HepG2 (cell line): ENCODE measurements at regions not wholly inside any gene's neighbourhood (a gene's known extent, or its start where the extent isn't known, plus 50 kb on each side); places are given as distances from the start of the nearest gene placed in this dataset.

Experiments used
- ATAC-seq: fragments of 200-7000 bp; cut with Tn5 transposase; 3 replicates; pipeline ENCODE4 v1.9.1; 2020; ENCODE audit warnings: mild to moderate bottlenecking, moderate library complexity
- BruUV-seq: library from RNA; stranded (reverse); fragments of 400-500 nt; replicated peaks from 2 replicates; lab custom pipeline; 2021; lab: Mats Ljungman, UMichigan
- CTCF ChIA-PET: fragments of 300-600 bp; formaldehyde crosslinking; extraction: SDS; loops from one replicate; lab custom pipeline; 2021; ENCODE audit warnings: low total read pairs, inconsistent platforms, low intra/inter-chr PET ratio; lab: Yijun Ruan, JAX
- POLR2A ChIA-PET: fragments of 350-600 bp; sonication (Branson Sonifier 250); formaldehyde crosslinking; loops from one replicate; lab custom pipeline; 2020; ENCODE audit warnings: antibody characterized with exemption, inconsistent platforms; lab: Yijun Ruan, JAX
- DNase-seq: peaks from one replicate; pipeline ENCODE4 v3.0.0-alpha.2; 2015; ENCODE audit warnings: low spot score
- FAIRE-seq: peaks from 3 replicates; lab custom pipeline; 2011; peaks lifted over from hg19 to GRCh38; lab: Jason Lieb, UNC
- H2AFZ ChIP-seq: one replicate; pipeline ENCODE4 v1.6.1; 2011; ENCODE audit warnings: low read length, inconsistent platforms
- H3K27ac ChIP-seq: fragments of 300-600 bp; 3 replicates; pipeline ENCODE4 v1.8.0; 2011; ENCODE audit warnings: mixed run types, mild to moderate bottlenecking, mixed read lengths, low read length, inconsistent platforms; ENCODE audit not compliant: insufficient read depth; ENCODE audit errors: extremely low read length
- H3K27me3 ChIP-seq, 2 experiments: fragments of 200-600 bp in 1 of 2; 2 replicates in 1 of 2; 3 replicates in 1 of 2; pipeline versions ENCODE4 v1.6.0 to v1.8.0; 2011; ENCODE audit warnings: low read length in 2 of 2, mild to moderate bottlenecking in 2 of 2, moderate library complexity in 2 of 2, inconsistent platforms in 1 of 2; ENCODE audit not compliant: insufficient read depth in 2 of 2, control insufficient read depth in 1 of 2
- H3K36me3 ChIP-seq, 2 experiments: fragments of 200-600 bp in 1 of 2; replicated peaks in 1 of 2; 2 replicates in 1 of 2; 3 replicates in 1 of 2; pipeline versions ENCODE4 v1.5.1 to v1.8.0; 2011; ENCODE audit warnings: low read length in 2 of 2, inconsistent platforms in 1 of 2; ENCODE audit not compliant: insufficient read depth in 2 of 2, control insufficient read depth in 1 of 2
- H3K4me1 ChIP-seq: 2 replicates; pipeline ENCODE4 v1.5.1; 2012; ENCODE audit warnings: low read length, inconsistent platforms; ENCODE audit not compliant: insufficient read depth
- H3K4me2 ChIP-seq: 2 replicates; pipeline ENCODE4 v1.6.0; 2011; ENCODE audit warnings: low read depth, low read length, inconsistent platforms
- H3K4me3 ChIP-seq, 3 experiments: fragments of 200-600 bp in 1 of 3; sonication (generic), shearing (Covaris generic) in 1 of 3; replicated peaks in 1 of 3; 2 replicates each; pipeline ENCODE4 v1.5.1; 2011 to 2016; ENCODE audit warnings: low read length in 3 of 3, inconsistent platforms in 2 of 3, low read depth in 2 of 3, mild to moderate bottlenecking in 2 of 3, control low read depth in 1 of 3, mixed read lengths in 1 of 3; ENCODE audit not compliant: insufficient read depth in 1 of 3
- H3K79me2 ChIP-seq: one replicate; pipeline ENCODE4 v1.6.1; 2011; ENCODE audit warnings: low read length, inconsistent platforms; ENCODE audit not compliant: insufficient read depth
- H3K9ac ChIP-seq: 2 replicates; pipeline ENCODE4 v1.6.0; 2011; ENCODE audit warnings: mild to moderate bottlenecking, low read depth, low read length, inconsistent platforms; ENCODE audit not compliant: insufficient read depth
- H3K9me3 ChIP-seq: 2 replicates; pipeline ENCODE4 v1.5.1; 2012; ENCODE audit warnings: mild to moderate bottlenecking, low read length
- H4K20me1 ChIP-seq: 2 replicates; pipeline ENCODE4 v1.6.0; 2011; ENCODE audit warnings: inconsistent platforms, mild to moderate bottlenecking, low read length, moderate library complexity; ENCODE audit not compliant: insufficient read depth
- CERS6 ChIP-seq: sonication (generic); formaldehyde crosslinking; IDR thresholded peaks from 2 replicates; pipeline ENCODE4 v1.5.0; 2020; ENCODE audit warnings: missing genetic modification reagents
- IKZF4 ChIP-seq: sonication (generic); formaldehyde crosslinking; IDR thresholded peaks from 2 replicates; pipeline ENCODE4 v1.5.1; 2020; ENCODE audit warnings: borderline replicate concordance, mild to moderate bottlenecking, low read depth, missing genetic modification reagents; ENCODE audit errors: not compliant biosample characterization
- IRX3 ChIP-seq: sonication (generic); formaldehyde crosslinking; IDR thresholded peaks from 2 replicates; pipeline ENCODE4 v1.8.1; 2023; ENCODE audit warnings: mild to moderate bottlenecking, low read depth, missing genetic modification reagents, borderline replicate concordance
- JUND ChIP-seq: sonication (generic); formaldehyde crosslinking; IDR thresholded peaks from 2 replicates; pipeline ENCODE4 v1.8.0; 2022; ENCODE audit warnings: mild to moderate bottlenecking, missing genetic modification reagents
- MBD4 ChIP-seq: IDR thresholded peaks from 2 replicates; pipeline ENCODE4 v1.6.1; 2012; ENCODE audit warnings: low read length, inconsistent platforms, borderline replicate concordance
- PLSCR1 ChIP-seq: sonication (generic); formaldehyde crosslinking; IDR thresholded peaks from 2 replicates; pipeline ENCODE4 v1.5.0; 2020; ENCODE audit warnings: missing genetic modification reagents, mild to moderate bottlenecking, borderline replicate concordance
- RAD51 ChIP-seq: fragments of 450-650 bp; IDR thresholded peaks from 2 replicates; pipeline ENCODE4 v1.6.1; 2016; ENCODE audit warnings: borderline replicate concordance
- SKI ChIP-seq: fragments of 450-650 bp; IDR thresholded peaks from one replicate; pipeline ENCODE4 v1.6.1; 2018; ENCODE audit warnings: mild to moderate bottlenecking; ENCODE audit not compliant: partially characterized antibody
- ZMAT3 ChIP-seq: sonication (generic); formaldehyde crosslinking; conservative IDR thresholded peaks from 2 replicates; pipeline ENCODE4 v1.7.0; 2021; ENCODE audit warnings: missing genetic modification reagents
- ZNF10 ChIP-seq: sonication (generic); formaldehyde crosslinking; IDR thresholded peaks from 2 replicates; pipeline ENCODE4 v1.4.0; 2020; ENCODE audit warnings: mild to moderate bottlenecking, low read depth, missing genetic modification reagents, borderline replicate concordance
- ZNF563 ChIP-seq: sonication (generic); formaldehyde crosslinking; IDR thresholded peaks from 2 replicates; pipeline ENCODE4 v1.8.0; 2022; ENCODE audit warnings: mild to moderate bottlenecking, moderate library complexity, missing genetic modification reagents
- ZNF713 ChIP-seq: sonication (generic); formaldehyde crosslinking; IDR thresholded peaks from 2 replicates; pipeline ENCODE4 v1.4.0; 2020; ENCODE audit warnings: mild to moderate bottlenecking, missing genetic modification reagents
- WGBS: methylation state at CpG from one replicate; pipeline ENCODE4 v1.1.6; 2017; ENCODE audit warnings: low lambda C conversion rate; 5-methylcytosine and 5-hydroxymethylcytosine counted together
- in situ Hi-C: cut with HindIII; loops from 2 replicates; pipeline ENCODE4 v1.10.0; 2017; ENCODE audit warnings: low pct_unique_long_range_greater_than_20kb; ENCODE audit not compliant: extremely low pct_ligation_motif_present
- intact Hi-C: fragments of 100-400 bp; cut with micrococcal nuclease; formaldehyde crosslinking; loops from one replicate; pipeline ENCODE4 v1.10.0; 2022; ENCODE audit not compliant: unreplicated experiment

- Histone ChIP-seq H4K20me1 (no peaks in the 10 kb centered on the region), H3K36me3 (no peaks in the 10 kb centered on the region), H3K4me2 (no peak overlapping the region), H3K79me2 (no peaks in the 10 kb centered on the region)
- DNase-seq (no peak), FAIRE-seq (no peak)
- in situ Hi-C loops: no loop called here
- TF ChIP-seq ZNF713: no peak
- TF ChIP-seq IRX3: no peak
- no peak for TF ChIP-seq IKZF4
- TF ChIP-seq ZNF10 (CRISPR knock-in tag): no peak
- TF ChIP-seq JUND (CRISPR knock-in tag): no peak
- TF ChIP-seq RAD51: no peak
- no peak for TF ChIP-seq PLSCR1 (CRISPR knock-in tag)
- no peak for TF ChIP-seq ZNF563 (CRISPR knock-in tag)
- TF ChIP-seq MBD4: no peak
- no peak for TF ChIP-seq ZMAT3 (CRISPR knock-in tag)
- TF ChIP-seq SKI: no peak
- no peak for TF ChIP-seq CERS6
- TF ChIP-seq, all 625 proteins: peak for 0
- no TSS peak for BruUV-seq
- ChIA-PET POLR2A (no interaction called here), CTCF (no interaction called here)
- no peak for ATAC-seq
- Histone ChIP-seq H3K9ac (no peak overlapping the region), H3K4me3 (no peak overlapping the region), H3K9me3 (no peaks in the 10 kb centered on the region), H2AFZ (no peak overlapping the region), H3K27me3 (no peaks in the 10 kb centered on the region; a peak in 1 of 5 replicates), H3K27ac (no peak overlapping the region), H3K4me1 (no peaks in the 10 kb centered on the region)
- intact Hi-C loops: no loop called here
- 50% methylated on average over 2 of the region's 3 CpGs for WGBS
Measured at GRCh38 chr3:105157766-105158085, 209.0 kb upstream of the ALCAM start.
